ENCODE measurements at regions not wholly inside any gene's neighbourhood (a gene's known extent, or its start where the extent isn't known, plus 50 kb on each side); places are given as distances from the start of the nearest gene placed in this dataset.

DNA sequence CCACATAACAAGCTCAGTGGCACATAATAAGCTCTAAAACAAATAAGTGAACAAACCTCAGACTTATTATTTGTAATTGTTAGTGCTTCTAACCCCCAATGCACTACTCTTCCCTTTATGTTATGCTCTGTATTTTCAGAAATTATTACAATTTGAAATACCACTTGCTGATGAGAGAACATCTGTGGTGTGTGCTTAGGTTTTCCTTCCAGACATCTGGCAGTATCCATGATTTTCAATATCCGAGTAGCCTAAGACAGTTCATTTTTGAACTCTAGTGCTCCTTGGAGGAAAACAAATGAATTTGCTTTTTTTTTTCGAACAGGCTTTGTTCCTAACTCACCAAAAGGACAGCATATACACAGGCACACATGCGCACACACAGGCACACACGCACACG is 278.7 kb upstream of the CLNK start:
- Histone ChIP-seq H2BK120ac (replicated peaks; ENCODE audit: low read depth, low read length) (no peak overlapping the region), H3K79me1 (ENCODE audit: low read depth, low read length) (0 out of 2 replicates have a peak, but pooled peaks cover 5% of the 10 kb centered on the region), H3K4me2 (ENCODE audit: insufficient read depth in 1 of 2, low read depth in 2 of 2, low read length in 2 of 2) (peak overlapping the region in 1 of 2 experiments; percentile 81; a peak in 1 of 4 replicates), H2BK12ac (ENCODE audit: low read depth, low read length) (no peak overlapping the region; the same call in 1 of the 2 replicates), H3K79me2 (ENCODE audit: control insufficient read depth in 1 of 2, insufficient read depth in 2 of 2, low read length in 2 of 2) (no peaks in the 10 kb centered on the region), H3K23ac (ENCODE audit: insufficient read length) (no peak overlapping the region), H3K56ac (replicated peaks; ENCODE audit: insufficient read length, low read depth, low read length) (no peak overlapping the region), H2BK15ac (ENCODE audit: low read length) (no peak overlapping the region), H4K91ac (replicated peaks; ENCODE audit: insufficient read length, low read length) (peak overlapping the region; percentile 92), H3K14ac (ENCODE audit: insufficient read length) (peak overlapping the region; percentile 40), H2BK5ac (ENCODE audit: low read depth, low read length) (no peak overlapping the region; the same call in 1 of the 2 replicates), H3K4me3 (ENCODE audit: extremely low read depth in 1 of 4, insufficient read depth in 2 of 4, low read depth in 3 of 4, low read length in 4 of 4) (no peak overlapping the region), H4K5ac (ENCODE audit: insufficient read length, low read depth, low read length) (no peak overlapping the region), H2AFZ (ENCODE audit: low read length) (no peak overlapping the region), H2BK20ac (ENCODE audit: low read length) (no peak overlapping the region), H3K9me3 (ENCODE audit: insufficient read depth in 2 of 2, low read depth in 1 of 2, low read length in 1 of 2) (no peaks in the 10 kb centered on the region), H3K27ac (ENCODE audit: low read depth, low read length) (no peak overlapping the region), H3K4ac (replicated peaks; ENCODE audit: insufficient read length, low read depth, low read length) (peak overlapping the region; percentile 62), H3K27me3 (replicated peaks in 1 of 4; ENCODE audit: control insufficient read depth in 3 of 4, extremely low read depth in 1 of 4, insufficient read depth in 3 of 4, low read length in 3 of 4) (peaks cover 0 to 16% (median 7%) of the 10 kb centered on the region in 4 experiments; a peak in 4 of 7 replicates), H3K4me1 (replicated peaks in 1 of 4; ENCODE audit: control insufficient read depth in 3 of 4, insufficient read depth in 4 of 4, low read length in 3 of 4) (peaks cover 9 to 21% (median 17%) of the 10 kb centered on the region in 4 experiments), H2AK5ac (ENCODE audit: low read depth, low read length) (peak overlapping the region; percentile 89; the same call in 1 of the 2 replicates), H3K9ac (replicated peaks in 1 of 4; ENCODE audit: extremely low read depth in 1 of 4, low read depth in 3 of 4, low read length in 3 of 4) (no peak overlapping the region), H3K18ac (ENCODE audit: extremely low read depth, low read length) (no peak overlapping the region; the same call in 1 of the 2 replicates), H3K36me3 (ENCODE audit: control insufficient read depth in 2 of 4, insufficient read depth in 4 of 4, low read length in 3 of 4) (no peaks in the 10 kb centered on the region; a peak in 1 of 8 replicates), H4K8ac (ENCODE audit: extremely low read depth, insufficient read depth, low read length) (no peak overlapping the region), H4K20me1 (replicated peaks in 1 of 2; ENCODE audit: control insufficient read depth in 1 of 2, insufficient read depth in 2 of 2, low read length in 2 of 2) (peaks cover 0 to 8% of the 10 kb centered on the region in 2 experiments), H3K23me2 (ENCODE audit: low read depth, low read length) (peaks cover 7% of the 10 kb centered on the region; the same call in 1 of the 2 replicates)
- FAIRE-seq = no peak
- DNase-seq (ENCODE audit: low read depth in 1 of 2, low spot score in 2 of 2) = no peak
- ChIA-PET POLR2A (ENCODE audit: partially characterized antibody) (no interaction called here), CTCF (ENCODE audit: partially characterized antibody) (interaction anchor here (0.7 kb wide), 1 partner anchor 220 kb away, joined by 3 read pairs; no protein-coding TSS in a partner anchor)
- 97% methylated on average over 5 of the region's 5 CpGs; no CpG with 5 or more reads in 1 of the 2 experiments for WGBS, 2 experiments (ENCODE audit: extremely low coverage in 1 of 2, insufficient coverage in 1 of 2, insufficient read length in 1 of 2, insufficient replicate concordance in 2 of 2, low coverage in 1 of 2, low lambda C conversion rate in 2 of 2, missing lambda C conversion rate in 1 of 2)
- TF ChIP-seq SIN3A (conservative IDR thresholded peaks at IDR 0.05 in 1 of 2, IDR thresholded peaks at IDR 0.05 in 1 of 2; ENCODE audit: low read depth in 1 of 2, low read length in 2 of 2) (no peak), ASH2L (IDR thresholded peaks at IDR 0.05; ENCODE audit: low read length) (no peak), NRF1 (IDR thresholded peaks at IDR 0.05; ENCODE audit: low read depth, low read length) (no peak), RAD21 (IDR thresholded peaks at IDR 0.05 in 1 of 2, conservative IDR thresholded peaks at IDR 0.05 in 1 of 2; ENCODE audit: low read depth in 2 of 2, low read length in 2 of 2) (no peak), JUND (IDR thresholded peaks at IDR 0.05; ENCODE audit: low read length) (no peak), SAP30 (IDR thresholded peaks at IDR 0.05; ENCODE audit: insufficient read depth, insufficient replicate concordance, low read length) (no peak)
- TF ChIP-seq, protein P1, sequence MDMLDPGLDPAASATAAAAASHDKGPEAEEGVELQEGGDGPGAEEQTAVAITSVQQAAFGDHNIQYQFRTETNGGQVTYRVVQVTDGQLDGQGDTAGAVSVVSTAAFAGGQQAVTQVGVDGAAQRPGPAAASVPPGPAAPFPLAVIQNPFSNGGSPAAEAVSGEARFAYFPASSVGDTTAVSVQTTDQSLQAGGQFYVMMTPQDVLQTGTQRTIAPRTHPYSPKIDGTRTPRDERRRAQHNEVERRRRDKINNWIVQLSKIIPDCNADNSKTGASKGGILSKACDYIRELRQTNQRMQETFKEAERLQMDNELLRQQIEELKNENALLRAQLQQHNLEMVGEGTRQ (IDR thresholded peaks at IDR 0.05; ENCODE audit: low read length) = no peak

All from H1 (cell line).